GM03348 (cell line): ENCODE measurements at regions not wholly inside any gene's neighbourhood (a gene's known extent, or its start where the extent isn't known, plus 50 kb on each side); places are given as distances from the start of the nearest gene placed in this dataset.

Experiments
- DNase-seq: peaks from one replicate; pipeline ENCODE4 v3.0.0; 2012; ENCODE audit warnings: low spot score

DNA sequence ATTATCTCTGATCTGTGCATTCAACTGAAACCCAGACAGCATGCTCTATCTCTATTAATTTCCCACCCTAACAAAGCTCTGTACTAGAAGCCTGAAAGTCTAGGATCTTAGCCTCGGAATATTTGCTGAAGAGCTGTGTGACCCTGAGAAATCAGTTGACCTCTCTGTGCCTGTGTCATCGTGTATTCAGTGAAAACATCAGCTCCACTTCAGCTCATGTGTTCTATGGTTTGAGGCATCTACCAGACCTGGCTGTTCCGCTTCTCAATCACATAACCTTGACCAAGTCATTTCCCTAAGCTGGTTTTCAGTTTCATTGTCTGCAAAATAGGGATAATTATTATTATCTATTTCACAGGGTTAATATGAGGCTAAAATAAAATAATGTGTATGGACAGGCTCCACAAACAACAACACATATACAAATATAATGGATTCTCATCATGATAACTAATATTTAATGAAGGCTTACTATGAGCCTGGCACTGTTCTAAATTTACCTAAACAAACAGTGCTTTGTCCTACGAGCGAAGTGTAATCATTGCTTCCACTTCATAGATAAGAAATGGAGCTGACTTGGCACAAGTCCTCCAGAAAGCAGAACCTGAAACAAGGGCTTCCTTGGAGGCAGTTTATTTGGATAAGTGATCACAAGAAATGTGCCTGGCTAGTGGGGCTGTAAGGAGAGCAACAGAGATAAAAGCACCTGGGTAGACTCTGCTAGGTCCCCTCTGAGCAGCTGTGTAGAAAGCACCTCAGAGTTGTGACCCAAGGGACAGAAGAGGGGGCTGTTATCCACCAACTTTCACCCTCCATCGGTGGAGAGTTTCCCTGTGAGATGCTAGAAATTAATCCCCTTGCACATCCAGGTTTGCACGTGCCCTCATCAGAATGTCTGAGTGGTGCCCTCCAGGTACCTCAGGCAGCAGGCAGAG is 356.9 kb downstream of the RAB28 start:
- no peak for DNase-seq

DNA sequence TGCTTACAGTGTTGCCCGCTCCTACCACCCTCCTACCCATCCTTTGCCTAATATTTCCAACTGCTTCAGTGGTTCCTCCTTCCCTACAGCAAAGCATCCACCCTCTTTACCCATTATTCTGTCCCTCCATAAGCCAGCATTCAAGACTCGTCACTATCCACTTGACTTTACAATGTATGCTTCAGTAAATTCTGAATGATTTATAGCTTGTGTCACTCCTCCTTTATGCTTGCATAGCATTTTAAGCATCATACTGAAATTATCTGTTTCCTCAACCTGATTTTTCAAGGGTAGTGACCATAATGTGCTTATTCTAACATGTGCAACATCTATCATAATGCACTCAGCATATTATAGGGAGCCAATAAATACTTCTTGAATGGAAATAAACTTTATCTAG is 365.5 kb downstream of the RAB28 start:
- DNase-seq, result no peak

DNA sequence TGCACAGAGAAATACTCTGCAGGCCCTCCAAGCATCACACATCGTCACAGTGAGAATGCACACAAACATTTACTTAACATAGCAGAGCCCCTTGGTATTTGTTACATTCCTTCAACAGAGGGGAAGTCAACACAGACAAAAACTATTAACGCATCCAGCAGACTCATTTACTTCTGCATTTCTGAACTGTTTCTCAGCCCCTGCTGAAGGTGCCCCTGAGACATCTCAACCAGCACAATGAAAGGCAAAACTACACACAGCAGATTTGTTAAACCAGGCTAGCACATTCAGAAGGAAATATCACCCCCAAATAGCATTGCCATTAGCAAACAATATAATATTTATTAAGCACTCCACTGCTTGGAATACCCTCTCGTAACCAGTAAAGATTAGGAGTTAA is 367.0 kb downstream of the RAB28 start:
- DNase-seq, result no peak

DNA sequence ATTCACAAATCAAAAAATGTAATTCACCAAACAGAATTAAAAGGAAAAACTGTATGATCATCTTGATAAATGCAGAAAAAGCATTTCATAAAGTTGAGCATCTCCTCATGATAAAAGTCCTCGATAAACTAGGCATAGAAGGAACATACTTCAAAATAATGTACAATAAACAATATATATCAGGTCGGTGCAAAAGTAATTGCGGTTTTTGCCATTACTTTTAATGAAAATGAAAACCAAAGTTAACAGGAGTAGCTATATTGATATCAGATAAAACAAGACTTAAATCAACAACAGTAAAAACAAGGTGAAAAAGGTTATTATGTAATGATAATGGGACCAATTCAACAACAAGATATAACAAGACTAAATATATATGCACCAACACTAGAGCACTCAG is 372.1 kb downstream of the RAB28 start:
- no peak for DNase-seq

DNA sequence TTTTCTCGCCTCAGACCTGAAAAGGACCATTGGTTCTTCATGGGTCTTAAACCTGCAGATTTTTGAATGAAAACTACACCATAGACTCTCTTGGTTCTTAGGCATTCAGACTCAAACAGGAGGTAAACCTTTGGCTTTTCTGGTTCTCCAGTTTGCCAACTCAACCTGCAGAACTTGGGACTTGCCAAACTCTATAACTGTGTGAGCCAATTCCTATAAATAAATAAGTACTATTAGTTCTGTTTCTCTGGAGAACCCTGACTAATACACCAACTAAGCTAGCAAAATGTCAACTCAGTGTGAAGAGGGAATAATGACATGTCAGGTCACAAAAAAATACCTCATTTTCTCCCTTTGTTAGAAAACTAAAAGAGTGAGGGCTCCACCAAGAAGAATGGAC is 374.6 kb downstream of the RAB28 start:
- DNase-seq, result no peak

DNA sequence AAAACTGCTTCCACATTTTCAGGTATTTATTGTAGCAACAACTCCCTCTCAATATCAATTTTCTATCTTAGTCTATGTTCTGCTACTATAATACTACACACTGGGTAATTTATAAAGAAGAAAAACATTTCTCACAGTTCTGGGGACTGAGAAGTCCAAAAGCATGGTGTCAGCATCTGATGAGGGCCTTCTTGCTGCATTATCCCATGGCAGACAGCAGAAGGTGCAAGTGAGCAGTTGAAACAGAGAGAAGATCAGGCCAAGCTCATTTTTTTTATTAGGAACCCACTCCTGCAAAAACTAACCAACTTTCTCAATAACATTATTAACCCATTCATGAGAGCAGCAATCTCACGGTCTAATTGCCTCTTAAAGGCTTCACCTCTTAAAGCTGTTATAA is 376.0 kb downstream of the RAB28 start:
- no peak for DNase-seq

DNA sequence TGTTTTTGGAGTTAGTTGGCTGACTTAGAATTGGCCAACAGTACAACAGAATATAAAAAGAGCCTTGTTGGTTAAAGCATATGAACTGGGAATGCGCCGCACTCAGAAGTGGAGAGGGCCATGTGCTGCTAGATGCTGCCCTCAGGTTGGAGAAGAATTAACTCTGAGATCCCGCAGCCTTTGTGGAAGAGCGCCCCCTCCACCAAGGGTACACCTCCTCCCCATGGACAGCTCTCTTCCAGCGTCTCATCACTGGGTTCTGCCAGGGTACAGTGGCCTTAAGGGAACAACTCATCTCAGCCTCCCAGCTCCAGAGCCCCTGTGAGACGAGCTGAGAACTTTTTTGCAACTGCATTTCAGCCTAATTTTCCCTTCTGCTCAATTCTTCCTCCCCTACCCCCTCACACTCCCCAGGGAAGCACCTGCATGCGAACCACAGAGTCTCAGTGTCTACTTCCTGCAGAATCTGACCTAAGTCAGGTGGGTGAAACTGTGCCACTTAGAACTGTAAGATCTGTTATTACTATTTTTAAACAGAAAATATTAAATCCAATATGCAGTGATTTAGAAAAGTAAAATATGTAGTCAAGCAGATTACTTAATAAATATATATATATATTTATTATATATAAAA is 380.6 kb downstream of the RAB28 start:
- no peak for DNase-seq

DNA sequence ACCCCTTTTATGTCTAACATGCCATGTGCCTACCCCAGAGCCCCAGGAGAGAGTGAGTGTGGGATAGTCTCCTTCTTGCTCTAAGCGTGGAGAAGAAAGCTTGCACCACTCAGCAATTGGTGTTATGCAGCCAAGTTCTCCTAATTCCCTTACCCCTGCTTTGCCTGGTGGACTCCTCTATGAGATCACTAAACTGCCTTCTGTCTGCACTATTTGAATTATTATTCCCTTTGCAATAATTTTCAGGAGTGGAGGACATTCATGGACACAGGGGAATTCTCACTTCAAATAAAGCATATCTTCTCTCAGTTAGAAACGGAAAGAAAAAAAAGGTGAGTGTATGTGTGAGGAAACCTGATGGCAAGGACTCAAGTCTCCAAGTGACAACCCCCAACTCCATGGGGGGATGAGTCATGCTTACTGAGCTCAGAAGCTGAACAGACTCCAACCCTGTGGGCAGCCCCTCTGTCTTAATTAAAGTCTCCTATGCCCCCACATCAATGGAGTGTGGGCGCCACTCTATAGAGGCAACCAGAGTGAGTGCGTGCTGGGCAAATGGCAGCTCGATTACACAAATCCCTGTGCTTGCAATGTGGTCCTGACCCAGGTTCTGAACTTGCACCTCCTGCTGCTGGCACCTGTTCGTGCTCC is 381.9 kb downstream of the RAB28 start:
- no peak for DNase-seq

DNA sequence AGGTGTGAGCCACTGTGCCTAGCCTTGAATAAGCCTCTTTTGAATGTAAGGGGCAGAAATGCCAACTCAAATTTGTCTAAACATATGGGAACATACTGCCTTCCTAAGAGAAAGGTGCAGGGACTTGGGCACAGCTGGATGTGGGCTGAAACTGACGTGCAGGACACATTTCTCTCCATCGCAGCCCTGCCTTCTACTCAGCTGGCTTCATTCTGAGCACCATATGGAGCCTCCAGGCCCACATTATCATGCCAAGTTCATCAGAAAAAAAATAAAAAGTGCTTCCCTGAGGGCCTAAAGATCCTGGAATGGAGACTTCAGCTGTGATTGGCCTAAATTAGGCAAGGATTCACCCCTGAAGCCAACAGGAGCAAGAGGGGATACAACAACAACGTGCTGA is 386.2 kb downstream of the RAB28 start:
- DNase-seq, result no peak

DNA sequence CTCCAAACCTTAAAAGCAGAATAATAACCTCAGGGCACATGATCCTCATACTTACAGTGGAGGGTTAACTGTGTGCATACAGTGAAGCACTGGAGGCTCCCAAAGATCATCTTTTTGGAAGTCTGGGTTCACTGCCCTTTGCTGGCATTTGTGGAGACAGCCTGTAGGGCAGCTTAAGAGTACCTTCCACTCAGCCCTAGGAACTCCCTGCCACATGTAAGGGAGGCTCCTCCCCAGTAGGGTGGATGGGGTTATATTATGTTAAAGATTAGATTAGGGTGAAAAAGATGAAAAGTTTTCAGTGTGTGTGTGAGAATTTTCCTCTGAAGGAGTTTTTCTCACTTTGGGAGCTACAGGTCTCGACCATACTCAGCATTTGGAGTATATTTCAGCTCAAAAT is 388.4 kb downstream of the RAB28 start:
- DNase-seq, result no peak

DNA sequence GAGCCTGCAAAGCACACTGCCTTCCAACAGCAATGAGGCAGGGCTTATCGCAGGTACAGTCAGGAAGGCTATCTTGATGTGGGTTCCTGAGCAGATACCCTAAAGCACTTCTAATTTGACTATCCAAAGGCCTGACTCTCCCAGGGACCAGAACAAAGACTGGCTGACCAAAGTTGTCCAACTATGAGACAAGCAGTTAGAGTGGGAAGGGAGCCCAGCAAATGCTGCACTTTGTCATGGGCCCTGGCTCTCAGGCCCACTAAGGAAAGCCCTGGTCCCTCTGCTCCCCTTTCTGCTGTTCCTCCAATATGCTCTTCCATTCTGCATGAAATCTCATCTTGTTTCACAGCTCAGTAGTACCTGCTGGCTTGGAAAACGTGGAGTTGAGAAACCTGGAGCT is 391.0 kb downstream of the RAB28 start:
- DNase-seq, result no peak

DNA sequence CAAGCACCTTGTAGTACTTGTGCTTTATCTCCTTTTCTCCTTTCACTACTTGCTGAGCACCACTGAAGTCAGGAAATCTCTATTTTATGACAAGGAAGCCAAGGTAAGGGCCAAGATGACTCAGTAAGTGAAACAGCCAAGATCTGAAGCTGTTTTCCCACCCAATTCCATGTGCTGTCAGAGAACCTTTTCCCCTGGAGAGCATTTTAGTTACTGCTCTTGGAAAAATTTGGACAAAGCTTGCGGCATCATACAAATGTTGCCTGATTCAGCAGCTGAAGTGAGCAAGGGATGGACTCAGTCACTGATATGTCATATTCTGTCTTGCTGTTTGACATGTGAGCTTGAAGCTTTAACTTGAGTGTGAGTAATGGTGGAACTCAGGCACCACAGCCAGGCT is 391.4 kb downstream of the RAB28 start:
- DNase-seq, result no peak

DNA sequence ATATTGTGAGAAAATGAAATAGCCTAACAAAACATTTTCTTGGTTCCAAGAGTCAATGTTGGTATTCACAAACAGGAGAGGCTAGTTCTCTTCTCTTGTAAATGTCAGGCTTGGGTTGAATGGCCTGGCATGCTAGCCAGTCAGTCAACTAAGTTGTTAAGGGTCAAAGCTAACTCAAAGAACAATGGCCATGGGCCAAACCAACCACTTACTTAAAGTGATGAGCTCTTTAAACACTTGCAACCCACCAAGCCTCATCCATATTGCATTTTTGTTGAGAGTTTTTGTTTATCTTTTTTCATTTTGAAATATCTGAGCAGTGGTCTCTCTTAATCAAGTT is 394.5 kb downstream of the RAB28 start:
- DNase-seq, result no peak

DNA sequence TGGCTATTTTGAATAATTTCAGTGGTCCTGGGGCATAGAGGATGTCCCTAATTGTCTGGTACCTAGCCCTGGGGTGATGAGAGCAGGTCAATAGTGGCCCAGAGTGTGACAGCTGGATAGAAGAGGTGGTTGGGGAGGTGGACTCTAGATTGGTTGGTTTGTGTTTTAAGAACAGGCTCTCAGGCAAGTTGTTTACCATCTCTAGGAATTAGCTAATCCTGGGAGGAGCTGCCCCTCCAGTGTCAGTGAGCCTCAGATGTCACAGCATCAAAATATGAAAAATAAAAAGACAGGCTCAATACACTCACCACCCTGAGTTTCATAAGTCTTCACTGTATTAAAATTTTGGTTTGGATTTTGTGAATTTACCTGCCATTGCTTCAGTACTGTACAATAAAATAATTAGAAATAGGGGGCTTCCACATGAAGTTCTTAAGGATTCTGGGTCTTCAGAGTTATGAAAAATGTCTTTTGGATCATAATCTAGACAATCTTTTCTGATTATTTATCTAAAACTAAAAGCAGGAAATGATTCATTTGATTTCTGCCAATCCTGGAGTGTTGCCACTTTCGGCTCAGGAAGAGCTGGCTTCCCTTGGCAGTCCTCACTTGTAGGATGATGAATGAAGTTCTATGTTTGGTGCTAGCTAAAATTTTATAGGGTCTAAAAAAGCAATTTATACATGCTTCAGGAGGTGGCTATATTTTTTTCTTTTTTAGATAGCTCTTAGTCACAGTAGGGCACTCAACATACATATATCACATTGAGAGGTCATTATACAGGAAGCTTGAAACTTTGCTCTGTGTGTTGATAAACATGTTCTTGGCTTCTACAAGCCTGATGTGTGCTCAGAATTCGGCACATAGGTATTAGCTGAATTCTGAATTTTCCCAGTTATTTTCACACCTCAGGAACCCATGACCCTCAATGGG is 395.1 kb downstream of the RAB28 start:
- DNase-seq, result no peak

DNA sequence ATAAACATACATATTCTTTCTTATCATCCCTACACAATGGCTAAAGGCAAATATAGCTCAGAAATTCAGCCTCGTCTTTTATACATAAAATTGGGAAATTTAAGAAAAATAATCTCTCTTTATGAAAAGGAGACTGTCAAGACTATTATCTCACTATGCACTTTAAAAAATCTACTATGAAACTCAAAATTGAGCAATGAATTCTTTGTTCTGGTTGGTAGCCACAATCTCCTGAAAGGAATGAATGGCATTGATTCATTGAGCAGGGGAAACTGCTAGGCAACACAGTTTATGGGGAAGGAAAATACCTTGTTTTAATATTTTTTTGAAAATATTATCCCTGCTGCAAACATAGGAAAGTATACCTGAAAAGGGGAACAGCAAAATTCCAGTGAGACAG is 397.1 kb downstream of the RAB28 start:
- DNase-seq, result no peak

DNA sequence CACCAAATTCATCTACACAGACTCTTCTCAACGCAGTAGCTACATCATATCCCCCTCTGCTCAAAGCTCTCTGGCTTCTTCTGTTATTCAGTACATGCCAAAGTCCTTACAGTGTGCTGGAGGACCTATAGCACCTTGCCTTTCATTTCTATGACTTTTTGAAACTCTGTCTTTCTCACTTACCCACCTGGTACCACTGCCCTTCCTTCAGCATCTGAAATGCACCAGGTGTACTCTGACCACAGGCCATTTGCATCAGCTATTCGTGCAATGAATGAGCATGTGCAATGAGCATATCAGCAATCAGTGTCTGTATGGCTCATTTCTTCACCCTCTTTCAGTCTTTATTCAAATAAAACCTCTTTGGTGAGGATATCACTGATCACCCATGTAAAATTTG is 399.9 kb downstream of the RAB28 start:
- no peak for DNase-seq

DNA sequence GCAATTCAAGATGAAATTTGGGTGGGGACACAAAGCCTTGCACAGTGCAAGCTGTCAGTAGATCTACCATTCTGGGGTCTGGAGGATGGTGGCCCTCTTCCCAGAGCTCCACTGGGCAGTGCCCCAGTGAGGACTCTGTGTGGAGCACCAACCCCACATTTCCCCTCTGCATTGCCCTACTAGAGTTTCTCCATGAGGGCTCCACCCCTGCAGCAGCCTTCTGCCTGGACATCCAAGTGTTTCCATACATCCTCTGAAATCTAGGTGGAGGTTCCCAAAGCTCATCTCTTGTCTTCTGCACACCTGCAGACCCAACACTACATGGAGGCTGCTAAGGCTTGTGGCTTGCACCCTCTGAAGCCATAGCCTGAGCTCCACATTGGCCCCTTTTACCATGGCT is 402.3 kb downstream of the RAB28 start:
- no peak for DNase-seq

DNA sequence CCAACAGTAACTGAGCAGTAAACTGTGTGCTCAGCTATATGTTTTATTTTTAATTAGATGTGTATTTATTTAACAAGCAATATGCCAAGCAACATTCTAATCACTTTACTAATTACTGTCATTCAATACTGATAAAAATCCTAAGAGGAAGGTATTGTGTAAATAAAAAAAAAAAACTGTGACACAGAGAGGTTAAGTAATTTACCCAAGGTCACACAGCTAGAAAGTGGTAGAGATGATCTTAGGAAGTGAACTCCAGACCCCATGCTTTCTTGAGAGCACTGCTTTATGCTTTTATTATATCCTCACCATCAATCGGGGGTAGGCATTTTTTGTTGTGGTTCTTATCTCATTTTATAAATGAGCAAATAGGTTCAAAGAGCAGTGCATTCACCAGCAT is 417.1 kb downstream of the RAB28 start:
- no peak for DNase-seq

DNA sequence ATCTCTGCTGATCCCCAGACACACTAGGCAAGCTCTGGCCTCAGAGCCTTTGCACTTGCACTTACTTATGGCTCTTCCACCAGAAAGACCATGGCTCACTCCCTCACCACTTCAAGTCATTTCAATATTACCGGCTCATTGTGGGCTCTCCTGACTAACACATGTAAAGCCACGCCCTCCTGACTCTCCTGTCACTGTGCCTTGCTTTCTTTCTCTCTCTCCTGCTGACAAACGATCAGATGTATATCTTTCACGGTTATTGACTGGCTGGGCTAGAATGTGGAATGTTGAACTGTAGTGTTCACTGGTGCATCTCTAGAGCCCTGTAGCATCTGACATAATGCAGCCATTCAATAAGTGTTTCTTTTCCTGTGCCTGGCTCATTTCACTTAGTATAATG is 425.1 kb downstream of the RAB28 start:
- DNase-seq, result no peak

DNA sequence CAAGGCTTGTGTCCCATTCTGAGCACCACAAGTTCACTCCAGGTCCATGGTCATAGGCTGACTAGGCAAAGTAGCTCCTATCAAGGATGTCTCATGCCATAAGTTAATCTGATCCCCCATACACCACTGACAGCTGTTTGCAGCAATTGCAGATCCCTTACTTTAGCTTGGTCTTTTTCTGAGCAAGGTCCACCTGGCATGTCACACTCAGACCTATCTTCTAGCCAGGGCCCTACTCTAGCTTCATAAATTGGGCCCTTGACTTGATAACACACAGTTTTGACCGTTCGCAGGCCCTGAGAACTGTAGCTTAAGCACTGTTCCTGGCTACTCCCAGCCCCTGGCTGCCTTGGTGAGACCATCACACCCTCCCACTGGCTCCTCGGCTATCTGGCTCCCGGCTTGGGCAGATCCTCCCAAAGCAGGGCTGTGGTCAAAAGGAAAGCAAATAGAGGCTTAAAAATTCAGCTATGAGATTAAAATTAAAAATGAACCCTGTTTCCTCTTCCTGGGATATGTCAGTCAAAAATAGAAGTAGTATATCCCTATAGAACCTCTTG is 427.4 kb downstream of the RAB28 start:
- no peak for DNase-seq

DNA sequence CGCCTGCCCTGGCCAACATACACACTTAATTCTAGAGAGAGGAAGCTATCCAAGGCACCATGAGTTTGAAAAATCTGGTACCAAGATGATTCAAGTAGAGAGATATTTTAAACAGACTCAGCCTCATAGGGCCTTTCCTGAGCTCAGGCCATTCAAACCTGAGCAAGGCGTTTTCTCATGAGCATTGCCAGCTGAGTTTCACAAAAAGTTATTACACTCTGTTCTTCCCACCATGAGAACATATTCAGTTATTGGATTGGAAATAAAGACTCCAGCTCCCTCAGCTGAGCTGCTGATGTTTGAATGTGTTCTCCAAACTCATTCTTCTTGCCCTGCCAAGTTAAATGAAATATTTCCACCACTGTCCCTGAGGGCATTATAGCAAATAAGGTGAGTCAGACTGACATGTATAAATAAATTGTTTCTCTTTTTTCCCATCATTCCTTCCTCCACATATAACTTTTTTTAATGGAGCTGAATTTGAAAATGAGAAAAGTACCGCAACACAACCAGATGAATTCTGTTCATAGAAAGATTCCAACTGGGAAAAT is 429.6 kb downstream of the RAB28 start:
- DNase-seq, result no peak

DNA sequence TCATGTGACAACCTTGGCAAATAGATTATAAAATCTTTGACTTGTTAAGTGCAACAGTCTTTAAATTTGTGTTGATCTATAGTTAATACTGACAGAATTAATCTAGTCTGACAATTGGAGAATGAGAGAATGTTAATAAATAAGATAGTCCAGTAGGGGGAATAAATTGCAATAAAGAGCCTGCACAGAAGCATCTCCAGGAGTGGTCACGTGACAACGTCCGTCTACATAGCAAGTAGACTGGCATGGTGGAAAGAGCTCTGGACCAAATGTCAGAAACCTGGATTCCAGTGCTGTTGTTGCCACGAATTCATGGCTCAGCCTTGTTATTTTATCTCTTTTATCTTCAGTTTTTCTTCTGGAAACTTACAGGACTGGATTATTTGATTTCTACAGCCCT is 436.5 kb downstream of the RAB28 start:
- DNase-seq, result no peak
